Adrenal gland (tissue), 5 donors: ENCODE measurements at regions not wholly inside any gene's neighbourhood (a gene's known extent, or its start where the extent isn't known, plus 50 kb on each side); places are given as distances from the start of the nearest gene placed in this dataset.

Experiments
- POLR2A ChIP-seq, 2 donors: fragments of 450-650 bp; IDR thresholded peaks; one replicate each; pipeline ENCODE4 v1.6.1; 2017; ENCODE audit warnings: antibody characterized with exemption in 2 of 2, mild to moderate bottlenecking in 2 of 2, moderate library complexity in 1 of 2
- TF ChIP-seq, protein P1 (sequence below), 6 experiments: fragments of 450-650 bp in 4 of 6; fragments of 200-600 bp in 2 of 6; sonication (generic) in 1 of 6; IDR thresholded peaks; 1 replicate in 5 of 6; 2 replicates in 1 of 6; pipeline versions ENCODE4 v1.5.1 to v1.8.0; 2016 to 2021; ENCODE audit warnings: antibody characterized with exemption in 6 of 6, mild to moderate bottlenecking in 2 of 6, moderate library complexity in 1 of 6
- donor health status: DM: no; HTN: no; CAD: no.

DNA sequence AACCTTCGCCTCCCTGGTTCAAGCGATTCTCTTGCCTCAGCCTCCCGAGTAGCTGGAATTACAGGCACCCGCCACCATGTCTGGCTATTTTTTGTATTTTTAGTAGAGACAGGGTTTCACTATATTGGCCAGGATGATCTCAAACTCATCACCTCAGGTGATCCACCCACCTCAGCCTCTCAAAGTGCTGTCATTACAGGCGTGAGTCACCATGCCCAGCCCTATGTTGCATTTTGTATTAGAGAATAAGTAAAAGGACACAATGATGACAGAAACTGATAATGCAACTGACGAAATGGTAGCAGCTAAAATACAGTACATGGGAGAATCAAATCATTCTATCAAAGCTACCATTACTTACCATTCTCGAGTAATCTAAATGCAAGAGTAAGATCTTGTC, 276.7 kb downstream of the DSEL start:
- TF ChIP-seq POLR2A (IDR thresholded peaks at IDR 0.05) = no peak
- TF ChIP-seq, protein P1, sequence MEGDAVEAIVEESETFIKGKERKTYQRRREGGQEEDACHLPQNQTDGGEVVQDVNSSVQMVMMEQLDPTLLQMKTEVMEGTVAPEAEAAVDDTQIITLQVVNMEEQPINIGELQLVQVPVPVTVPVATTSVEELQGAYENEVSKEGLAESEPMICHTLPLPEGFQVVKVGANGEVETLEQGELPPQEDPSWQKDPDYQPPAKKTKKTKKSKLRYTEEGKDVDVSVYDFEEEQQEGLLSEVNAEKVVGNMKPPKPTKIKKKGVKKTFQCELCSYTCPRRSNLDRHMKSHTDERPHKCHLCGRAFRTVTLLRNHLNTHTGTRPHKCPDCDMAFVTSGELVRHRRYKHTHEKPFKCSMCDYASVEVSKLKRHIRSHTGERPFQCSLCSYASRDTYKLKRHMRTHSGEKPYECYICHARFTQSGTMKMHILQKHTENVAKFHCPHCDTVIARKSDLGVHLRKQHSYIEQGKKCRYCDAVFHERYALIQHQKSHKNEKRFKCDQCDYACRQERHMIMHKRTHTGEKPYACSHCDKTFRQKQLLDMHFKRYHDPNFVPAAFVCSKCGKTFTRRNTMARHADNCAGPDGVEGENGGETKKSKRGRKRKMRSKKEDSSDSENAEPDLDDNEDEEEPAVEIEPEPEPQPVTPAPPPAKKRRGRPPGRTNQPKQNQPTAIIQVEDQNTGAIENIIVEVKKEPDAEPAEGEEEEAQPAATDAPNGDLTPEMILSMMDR (IDR thresholded peaks at IDR 0.05) = no peak
